H1 (cell line): ENCODE measurements at regions not wholly inside any gene's neighbourhood (a gene's known extent, or its start where the extent isn't known, plus 50 kb on each side); places are given as distances from the start of the nearest gene placed in this dataset.

ENCODE experiments used
- CTCF ChIA-PET: fragments of 300-600 bp; sonication (Branson Sonifier 250); formaldehyde crosslinking; loops from one replicate; lab custom pipeline; 2021; ENCODE audit not compliant: partially characterized antibody; lab: Charles Lee
- POLR2A ChIA-PET: fragments of 300-600 bp; sonication (Branson Sonifier 250); formaldehyde crosslinking; loops from one replicate; lab custom pipeline; 2021; ENCODE audit warnings: inconsistent platforms; ENCODE audit not compliant: partially characterized antibody; lab: Charles Lee
- DNase-seq, 2 experiments: peaks; one replicate each; pipeline versions ENCODE4 v3.0.0 to v3.0.0-alpha.2; 2010 to 2022; ENCODE audit warnings: low spot score in 2 of 2, low read depth in 1 of 2, mixed read lengths in 1 of 2
- FAIRE-seq: peaks from 2 replicates; lab custom pipeline; 2011; peaks lifted over from hg19 to GRCh38; lab: Jason Lieb, UNC
- H2AFZ ChIP-seq: 2 replicates; pipeline ENCODE4 v1.8.1; 2012; ENCODE audit warnings: low read length, inconsistent platforms
- H2AK5ac ChIP-seq: 2 replicates; pipeline ENCODE4 v1.6.1; 2013; ENCODE audit warnings: low read depth, low read length
- H2BK120ac ChIP-seq: replicated peaks from 2 replicates; pipeline ENCODE3; 2013; ENCODE audit warnings: low read depth, low read length, inconsistent platforms
- H2BK12ac ChIP-seq: 2 replicates; pipeline ENCODE4 v1.6.1; 2013; ENCODE audit warnings: low read depth, low read length
- H2BK15ac ChIP-seq: 2 replicates; pipeline ENCODE4 v1.6.1; 2013; ENCODE audit warnings: low read length
- H2BK20ac ChIP-seq: 2 replicates; pipeline ENCODE4 v1.6.1; 2013; ENCODE audit warnings: low read length
- H2BK5ac ChIP-seq: 2 replicates; pipeline ENCODE4 v1.6.1; 2013; ENCODE audit warnings: low read depth, low read length
- H3K14ac ChIP-seq: 2 replicates; pipeline ENCODE4 v1.6.1; 2013; ENCODE audit warnings: inconsistent platforms; ENCODE audit not compliant: insufficient read length
- H3K18ac ChIP-seq: 2 replicates; pipeline ENCODE4 v1.6.1; 2013; ENCODE audit warnings: low read length; ENCODE audit errors: extremely low read depth
- H3K23ac ChIP-seq: 2 replicates; pipeline ENCODE4 v1.6.1; 2013; ENCODE audit warnings: inconsistent platforms; ENCODE audit not compliant: insufficient read length
- H3K23me2 ChIP-seq: 2 replicates; pipeline ENCODE4 v1.6.1; 2013; ENCODE audit warnings: low read depth, low read length
- H3K27ac ChIP-seq: 2 replicates; pipeline ENCODE4 v1.6.1; 2011; ENCODE audit warnings: low read depth, low read length, inconsistent platforms
- H3K27me3 ChIP-seq, 4 experiments: replicated peaks in 1 of 4; 1 replicate in 1 of 4; 2 replicates in 3 of 4; pipeline versions ENCODE4 v1.6.1 to v1.8.1; 2011 to 2013; ENCODE audit warnings: low read length in 3 of 4, mild to moderate bottlenecking in 3 of 4, inconsistent platforms in 2 of 4, mixed read lengths in 2 of 4, moderate library complexity in 1 of 4; ENCODE audit not compliant: control insufficient read depth in 3 of 4, insufficient read depth in 3 of 4; ENCODE audit errors: extremely low read depth in 1 of 4
- H3K36me3 ChIP-seq, 4 experiments: 2 replicates each; pipeline versions ENCODE4 v1.6.1 to v1.8.1; 2011 to 2013; ENCODE audit warnings: mild to moderate bottlenecking in 4 of 4, low read length in 3 of 4, moderate library complexity in 2 of 4, control low read depth in 1 of 4, inconsistent platforms in 1 of 4; ENCODE audit not compliant: insufficient read depth in 4 of 4, control insufficient read depth in 2 of 4
- H3K4ac ChIP-seq: replicated peaks from 2 replicates; pipeline ENCODE3; 2013; ENCODE audit warnings: low read length, low read depth, mixed read lengths, inconsistent platforms; ENCODE audit not compliant: insufficient read length
- H3K4me1 ChIP-seq, 4 experiments: replicated peaks in 1 of 4; 1 replicate in 1 of 4; 2 replicates in 3 of 4; pipeline versions ENCODE4 v1.6.1 to v1.8.1; 2011 to 2013; ENCODE audit warnings: low read length in 3 of 4, inconsistent platforms in 2 of 4, mixed read lengths in 1 of 4; ENCODE audit not compliant: insufficient read depth in 4 of 4, control insufficient read depth in 3 of 4
- H3K4me2 ChIP-seq, 2 experiments: 2 replicates each; pipeline versions ENCODE4 v1.6.1 to v1.8.1; 2011 to 2013; ENCODE audit warnings: low read depth in 2 of 2, low read length in 2 of 2, control low read depth in 1 of 2, inconsistent platforms in 1 of 2, mild to moderate bottlenecking in 1 of 2; ENCODE audit not compliant: insufficient read depth in 1 of 2
- H3K4me3 ChIP-seq, 4 experiments: fragments of 200-600, 300-600 bp in 1 of 4; sonication (generic), shearing (Covaris generic), sonication (Bioruptor Twin) in 1 of 4; 2 replicates each; pipeline versions ENCODE4 v1.5.1 to v1.8.1; 2011 to 2016; ENCODE audit warnings: low read length in 4 of 4, low read depth in 3 of 4, control low read depth in 2 of 4, inconsistent platforms in 2 of 4, mild to moderate bottlenecking in 2 of 4, mixed read lengths in 1 of 4, moderate library complexity in 1 of 4; ENCODE audit not compliant: insufficient read depth in 2 of 4; ENCODE audit errors: extremely low read depth in 1 of 4
- H3K56ac ChIP-seq: replicated peaks from 2 replicates; pipeline ENCODE3; 2013; ENCODE audit warnings: low read depth, mild to moderate bottlenecking, mixed read lengths, low read length, inconsistent platforms; ENCODE audit not compliant: insufficient read length
- H3K79me1 ChIP-seq: 2 replicates; pipeline ENCODE4 v1.6.1; 2013; ENCODE audit warnings: low read depth, low read length, control low read depth
- H3K79me2 ChIP-seq, 2 experiments: 2 replicates each; pipeline versions ENCODE4 v1.6.1 to v1.8.1; 2012 to 2013; ENCODE audit warnings: low read length in 2 of 2, mild to moderate bottlenecking in 2 of 2, inconsistent platforms in 1 of 2; ENCODE audit not compliant: insufficient read depth in 2 of 2, control insufficient read depth in 1 of 2
- H3K9ac ChIP-seq, 4 experiments: replicated peaks in 1 of 4; 1 replicate in 1 of 4; 2 replicates in 3 of 4; pipeline versions ENCODE4 v1.6.1 to v1.8.1; 2011 to 2013; ENCODE audit warnings: low read depth in 3 of 4, low read length in 3 of 4, control low read depth in 2 of 4, mild to moderate bottlenecking in 2 of 4, moderate library complexity in 2 of 4, inconsistent platforms in 1 of 4; ENCODE audit errors: extremely low read depth in 1 of 4
- H3K9me3 ChIP-seq, 2 experiments: 2 replicates each; pipeline versions ENCODE4 v1.6.1 to v1.8.1; 2012 to 2013; ENCODE audit warnings: mild to moderate bottlenecking in 2 of 2, moderate library complexity in 2 of 2, control low read depth in 1 of 2, inconsistent platforms in 1 of 2, low read depth in 1 of 2, low read length in 1 of 2, mixed read lengths in 1 of 2; ENCODE audit not compliant: insufficient read depth in 2 of 2
- H4K20me1 ChIP-seq, 2 experiments: replicated peaks in 1 of 2; 2 replicates each; pipeline versions ENCODE3 to v1.8.1; 2011 to 2013; ENCODE audit warnings: inconsistent platforms in 2 of 2, low read length in 2 of 2, mild to moderate bottlenecking in 1 of 2; ENCODE audit not compliant: insufficient read depth in 2 of 2, control insufficient read depth in 1 of 2
- H4K5ac ChIP-seq: 2 replicates; pipeline ENCODE4 v1.6.1; 2013; ENCODE audit warnings: low read length, low read depth, mixed read lengths, inconsistent platforms; ENCODE audit not compliant: insufficient read length
- H4K8ac ChIP-seq: 2 replicates; pipeline ENCODE4 v1.8.0; 2013; ENCODE audit warnings: mild to moderate bottlenecking, moderate library complexity, low read length, inconsistent platforms; ENCODE audit not compliant: insufficient read depth; ENCODE audit errors: extremely low read depth
- H4K91ac ChIP-seq: replicated peaks from 2 replicates; pipeline ENCODE3; 2013; ENCODE audit warnings: low read length, mixed read lengths, inconsistent platforms; ENCODE audit not compliant: insufficient read length
- ASH2L ChIP-seq: fragments of 200-600, 300-600 bp; sonication (generic); IDR thresholded peaks from one replicate; pipeline ENCODE4 v1.7.1; 2017; ENCODE audit warnings: low read length
- BCL11A ChIP-seq, 2 experiments: IDR thresholded peaks; one replicate each; pipeline ENCODE4 v1.6.1; 2011; ENCODE audit warnings: low read depth in 2 of 2, low read length in 2 of 2, mild to moderate bottlenecking in 2 of 2
- CBX5 ChIP-seq: fragments of 300-800, 300-1000 bp; sonication (generic); IDR thresholded peaks from 2 replicates; pipeline ENCODE4 v1.7.1; 2016; ENCODE audit warnings: antibody characterized with exemption, low read length, low read depth
- CBX8 ChIP-seq: fragments of 300-800, 300-1000 bp; sonication (generic); IDR thresholded peaks from 2 replicates; pipeline ENCODE4 v1.7.1; 2016; ENCODE audit warnings: low read depth, low read length, borderline replicate concordance
- CEBPB ChIP-seq: IDR thresholded peaks from 2 replicates; pipeline ENCODE4 v1.6.1; 2012; ENCODE audit warnings: low read depth, low read length
- CREB1 ChIP-seq: IDR thresholded peaks from 2 replicates; pipeline ENCODE4 v1.6.1; 2012; ENCODE audit warnings: inconsistent platforms
- EP300 ChIP-seq, 2 experiments: IDR thresholded peaks; 1 replicate in 1 of 2; 2 replicates in 1 of 2; pipeline ENCODE4 v1.6.1; 2011 to 2012; ENCODE audit warnings: low read depth in 2 of 2, low read length in 2 of 2, mild to moderate bottlenecking in 2 of 2, borderline replicate concordance in 1 of 2, inconsistent platforms in 1 of 2, moderate library complexity in 1 of 2
- FOSL1 ChIP-seq: IDR thresholded peaks from 2 replicates; pipeline ENCODE4 v1.6.1; 2011; ENCODE audit warnings: mild to moderate bottlenecking, low read depth, low read length, moderate library complexity; ENCODE audit not compliant: insufficient read depth
- GABPA ChIP-seq: IDR thresholded peaks from 2 replicates; pipeline ENCODE4 v1.6.1; 2011; ENCODE audit warnings: mild to moderate bottlenecking, low read length, moderate library complexity, borderline replicate concordance; ENCODE audit not compliant: insufficient read depth
- JUN ChIP-seq: IDR thresholded peaks from 2 replicates; pipeline ENCODE4 v1.6.1; 2011; ENCODE audit warnings: low read depth, mild to moderate bottlenecking, improper control_type of control experiment, low read length
- NRF1 ChIP-seq: IDR thresholded peaks from 2 replicates; pipeline ENCODE4 v1.6.1; 2011; ENCODE audit warnings: mild to moderate bottlenecking, low read depth, low read length, improper control_type of control experiment
- POLR2AphosphoS5 ChIP-seq: IDR thresholded peaks from 2 replicates; pipeline ENCODE4 v1.6.1; 2011; ENCODE audit warnings: low read depth, low read length
- RNF2 ChIP-seq: fragments of 200-900, 300-1000 bp; sonication (generic); IDR thresholded peaks from 2 replicates; pipeline ENCODE4 v1.7.1; 2016; ENCODE audit warnings: borderline replicate concordance, low read depth, mild to moderate bottlenecking, antibody characterized with exemption, low read length; ENCODE audit not compliant: poor library complexity, severe bottlenecking; ENCODE audit errors: missing control alignments
- WGBS, 2 experiments: shearing (Covaris generic) in 1 of 2; methylation state at CpG; one replicate each; pipeline versions ENCODE4 v1.1.6 to v1.1.7; 2013 to 2015; ENCODE audit warnings: low lambda C conversion rate in 2 of 2, mixed read lengths in 2 of 2, inconsistent platforms in 1 of 2, low coverage in 1 of 2, missing lambda C conversion rate in 1 of 2; ENCODE audit not compliant: insufficient replicate concordance in 2 of 2, insufficient coverage in 1 of 2, insufficient read length in 1 of 2; ENCODE audit errors: extremely low coverage in 1 of 2, missing lambda C conversion rate in 1 of 2; 5-methylcytosine and 5-hydroxymethylcytosine counted together

GRCh38 chr14:104294983-104295680 is 156.7 kb downstream of the KIF26A start:
- Histone ChIP-seq H3K18ac (no peak overlapping the region), H3K56ac (no peak overlapping the region), H2AK5ac (peak overlapping the region; percentile 65; the same call in 1 of the 2 replicates), H3K79me1 (no peaks in the 10 kb centered on the region), H3K4me1 (peaks cover 3 to 31% (median 25%) of the 10 kb centered on the region in 4 experiments), H4K8ac (no peak overlapping the region; the same call in 1 of the 2 replicates), H2BK120ac (no peak overlapping the region), H3K9ac (no peak overlapping the region), H2BK20ac (peak overlapping the region; percentile 90; the same call in 1 of the 2 replicates), H3K4ac (no peak overlapping the region), H3K27me3 (no peaks in the 10 kb centered on the region; a peak in 1 of 7 replicates), H3K23me2 (peaks cover 9% of the 10 kb centered on the region; the same call in 1 of the 2 replicates), H4K20me1 (peaks cover 0 to 2% of the 10 kb centered on the region in 2 experiments), H2BK5ac (no peak overlapping the region), H3K27ac (no peak overlapping the region), H3K4me3 (no peak overlapping the region), H2AFZ (no peak overlapping the region), H2BK15ac (no peak overlapping the region), H4K91ac (no peak overlapping the region), H2BK12ac (peak overlapping the region; percentile 50; the same call in 1 of the 2 replicates), H3K4me2 (no peak overlapping the region), H3K36me3 (no peaks in the 10 kb centered on the region), H3K14ac (no peak overlapping the region), H3K9me3 (no peaks in the 10 kb centered on the region), H3K79me2 (no peaks in the 10 kb centered on the region), H3K23ac (no peak overlapping the region), H4K5ac (no peak overlapping the region)
- POLR2A ChIA-PET = no interaction called here
- WGBS, 2 experiments = 92% methylated on average over 25 of the region's 25 CpGs; no CpG with 5 or more reads in 1 of the 2 experiments
- CTCF ChIA-PET = interaction anchor here (0.7 to 1.8 kb wide), 11 partner anchors 8 to 283 kb away, joined by 3 to 5 read pairs (median 3); no protein-coding TSS in a partner anchor
- DNase-seq = no peak
- no peak for FAIRE-seq
- TF ChIP-seq ASH2L (no peak), RNF2 (no peak), NRF1 (no peak), POLR2AphosphoS5 (no peak), GABPA (no peak), JUN (no peak), CEBPB (no peak), BCL11A (IDR thresholded peaks at IDR 0.05; ENCODE audit: low read depth in 2 of 2, low read length in 2 of 2) (no peak), FOSL1 (no peak), CBX5 (no peak), CBX8 (no peak), EP300 (IDR thresholded peaks at IDR 0.05; ENCODE audit: borderline replicate concordance in 1 of 2, low read depth in 2 of 2, low read length in 2 of 2) (no peak), CREB1 (no peak)
